ENCODE measurements at regions not wholly inside any gene's neighbourhood (a gene's known extent, or its start where the extent isn't known, plus 50 kb on each side); places are given as distances from the start of the nearest gene placed in this dataset.
"Not testable (repeated sequence)": the region's sequence is repeated elsewhere in the genome, so short reads cannot be mapped to it uniquely, and the experiment has no call there.

GRCh38 chr20:30405061-30405460, 852.4 kb upstream of the DEFB115 start:
- DNase-seq, result not testable (repeated sequence)

- not testable (repeated sequence) for DNase-seq
Observed at GRCh38 chr20:30405585-30405984, 851.9 kb upstream of the DEFB115 start.

- not testable (repeated sequence) for DNase-seq
Observed at GRCh38 chr20:30406370-30406769, 851.1 kb upstream of the DEFB115 start.

GRCh38 chr20:30412972-30413371, 844.5 kb upstream of the DEFB115 start:
- DNase-seq, result no peak

- DNase-seq, result not testable (repeated sequence)
Observed at GRCh38 chr20:30417387-30417786, 840.1 kb upstream of the DEFB115 start.

GRCh38 chr20:30418378-30418777, 839.1 kb upstream of the DEFB115 start:
- not testable (repeated sequence) for DNase-seq

GRCh38 chr20:30419466-30419865, 838.0 kb upstream of the DEFB115 start:
- DNase-seq, result no peak

GRCh38 chr20:30419871-30420420, 837.5 kb upstream of the DEFB115 start:
- not testable (repeated sequence) for DNase-seq

Data from SW 1271 (cell line).